ENCODE measurements at regions not wholly inside any gene's neighbourhood (a gene's known extent, or its start where the extent isn't known, plus 50 kb on each side); places are given as distances from the start of the nearest gene placed in this dataset.
"Not testable (repeated sequence)": the region's sequence is repeated elsewhere in the genome, so short reads cannot be mapped to it uniquely, and the experiment has no call there.

DNA sequence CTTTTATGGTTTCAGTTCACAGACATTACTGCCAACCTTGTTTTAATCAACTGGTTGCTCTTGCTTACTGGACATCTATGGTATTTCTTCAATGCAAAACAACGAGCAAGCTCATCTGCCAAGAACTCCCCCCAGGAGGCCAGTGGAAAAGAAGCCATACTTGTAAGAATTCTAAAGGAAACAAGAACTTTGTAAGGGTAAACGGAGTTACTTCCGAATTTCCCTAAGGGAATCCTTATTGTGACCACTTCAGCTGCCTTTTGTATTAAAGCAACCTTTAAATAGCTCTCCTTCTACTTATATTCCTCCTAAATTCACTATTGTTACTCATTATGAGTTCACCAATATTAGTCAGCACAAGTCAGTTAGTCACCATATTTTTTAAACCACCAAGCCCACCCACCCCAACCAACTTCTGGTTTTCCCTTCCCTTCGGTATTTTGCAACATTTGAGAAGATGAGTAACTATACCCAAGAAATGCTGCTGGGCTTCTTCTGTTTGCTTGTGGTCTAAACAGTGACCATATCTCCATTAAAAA, 602.8 kb upstream of the DIPK2B start:
- DNase-seq: peak; percentile 95

DNA sequence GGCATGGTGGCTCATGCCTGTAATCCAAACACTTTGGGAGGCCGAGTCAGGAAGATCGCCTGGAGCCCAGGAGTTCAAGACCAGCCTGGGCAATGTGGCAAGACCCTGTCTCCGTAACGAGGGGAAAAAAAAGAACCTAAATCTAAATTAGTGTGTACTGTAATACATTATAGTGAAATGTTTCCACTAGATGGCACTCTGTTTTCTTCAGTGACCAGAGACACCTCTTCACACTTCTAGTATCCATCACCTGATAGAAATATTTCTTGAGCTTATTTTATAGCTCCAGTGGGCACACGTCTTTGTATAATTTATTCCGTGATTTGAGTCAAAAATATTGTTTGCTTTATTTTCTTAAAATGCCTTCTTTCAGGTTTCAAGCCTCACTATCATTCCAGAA, 600.9 kb upstream of the DIPK2B start:
- DNase-seq: peak; percentile 39

DNA sequence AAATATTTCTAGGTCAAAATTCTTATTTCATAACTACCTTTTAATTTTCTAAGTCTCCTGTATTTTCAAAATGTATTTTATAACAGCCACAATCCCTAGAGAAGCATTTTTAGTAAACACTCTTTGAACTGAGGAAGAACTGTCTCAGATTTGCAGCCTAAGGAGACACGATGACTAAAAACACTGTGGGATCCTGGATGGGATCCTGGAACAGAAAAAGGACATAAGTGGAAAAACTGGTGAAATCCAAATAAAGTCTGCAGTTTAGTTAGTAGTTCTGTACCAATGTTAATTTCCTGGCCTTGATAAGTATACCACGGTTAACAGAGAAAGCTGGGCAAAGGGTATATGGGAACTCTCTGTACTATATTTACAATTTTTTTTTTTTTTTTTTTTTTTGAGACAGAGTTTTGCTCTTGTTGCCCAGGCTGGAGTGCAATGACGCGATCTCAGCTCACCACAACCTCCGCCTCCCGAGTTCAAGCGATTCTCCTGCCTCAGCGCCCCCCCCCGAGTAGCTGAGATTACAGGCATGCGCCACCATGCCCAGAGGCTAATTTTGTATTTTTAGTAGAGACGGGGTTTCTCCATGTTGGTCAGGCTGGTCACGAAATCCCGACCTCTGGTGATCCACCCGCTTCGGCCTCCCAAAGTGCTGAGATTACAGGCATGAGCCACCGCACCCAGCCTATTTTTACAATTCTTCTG, 600.2 kb upstream of the DIPK2B start:
- DNase-seq: not testable (repeated sequence)

DNA sequence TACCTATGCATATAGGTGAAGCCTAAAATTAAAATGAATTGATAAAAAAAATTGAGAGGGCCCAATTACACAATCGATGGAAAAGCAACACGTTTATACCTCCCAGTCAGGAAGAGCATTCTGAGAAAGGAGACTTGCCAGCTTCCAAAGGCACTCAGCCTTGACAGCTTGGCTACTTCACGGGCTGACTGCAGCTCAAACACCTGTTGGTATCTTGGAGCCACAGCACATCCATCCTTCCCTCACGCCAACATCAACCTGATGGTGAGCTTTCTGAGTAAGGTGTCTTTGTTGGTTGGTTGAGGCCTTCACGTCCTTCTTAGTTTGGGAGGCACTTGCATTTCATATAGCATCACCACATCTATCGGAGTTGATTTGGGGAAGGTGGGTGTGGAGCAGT, 598.9 kb upstream of the DIPK2B start:
- no peak for DNase-seq

DNA sequence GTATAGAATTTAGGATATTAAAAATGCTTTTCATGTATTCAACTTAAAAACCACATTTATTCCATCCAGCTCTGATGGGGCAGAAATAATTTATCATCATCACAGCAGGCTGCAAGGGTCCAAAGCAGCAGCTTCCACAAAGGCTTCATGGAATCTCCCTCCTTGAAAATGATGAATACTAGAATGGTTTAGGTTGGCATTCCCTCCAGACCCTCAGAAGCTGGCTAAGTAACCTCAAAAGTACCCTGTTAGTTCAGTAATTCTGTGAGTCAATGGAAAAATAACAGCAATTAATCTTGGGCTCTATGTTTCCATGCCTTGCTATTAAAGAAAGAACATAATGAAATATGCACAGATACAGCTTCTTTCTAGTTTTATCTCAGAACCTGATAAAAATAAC, 594.9 kb upstream of the DIPK2B start:
- no peak for DNase-seq

DNA sequence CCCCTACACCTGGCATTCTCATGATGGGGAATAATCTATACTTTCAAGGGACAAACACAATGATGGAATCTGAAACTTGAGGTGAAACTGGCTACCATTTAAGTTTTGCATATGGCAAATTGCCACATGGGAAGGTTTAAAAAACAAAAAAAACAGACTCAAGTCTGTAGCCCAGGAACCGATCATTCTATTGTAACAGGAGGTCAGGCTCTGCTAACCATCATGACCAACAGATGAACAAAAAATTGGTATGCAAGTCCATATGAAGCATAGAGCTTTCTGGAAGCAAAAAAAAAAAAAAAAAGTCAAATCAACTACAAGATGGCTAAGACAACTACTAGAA, 594.3 kb upstream of the DIPK2B start:
- no peak for DNase-seq

DNA sequence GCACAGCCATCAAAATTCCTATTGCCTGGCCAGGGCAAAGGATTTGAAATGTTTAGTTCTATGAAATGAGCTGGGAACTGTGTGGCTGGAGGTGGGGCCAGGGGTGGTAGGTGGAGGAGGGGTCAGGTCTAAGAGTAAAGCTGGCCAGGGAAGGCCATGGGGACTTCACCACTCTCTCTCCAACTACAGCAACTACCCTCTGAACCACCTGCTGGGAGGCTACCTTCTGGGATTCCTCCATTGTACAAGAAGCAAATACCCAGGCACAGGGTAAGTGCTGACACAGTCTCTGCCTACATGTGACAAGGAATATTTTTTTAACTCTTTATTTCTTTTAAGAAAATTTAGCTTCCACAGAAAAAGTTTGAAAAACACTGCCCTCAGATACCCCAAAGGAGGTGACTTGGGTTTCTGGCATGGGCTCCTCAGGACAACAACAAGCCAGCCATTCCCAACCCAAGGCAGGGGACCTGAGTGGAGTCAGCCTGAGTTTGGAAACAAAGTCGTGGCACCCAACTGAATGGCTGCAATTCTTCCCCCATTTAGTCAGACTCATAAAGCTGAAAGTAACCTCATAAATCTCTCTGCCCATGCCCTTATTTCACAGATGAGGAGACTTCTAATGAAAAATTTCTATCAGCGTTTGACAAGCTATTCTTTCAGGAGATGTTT, 593.8 kb upstream of the DIPK2B start:
- DNase-seq: no peak

DNA sequence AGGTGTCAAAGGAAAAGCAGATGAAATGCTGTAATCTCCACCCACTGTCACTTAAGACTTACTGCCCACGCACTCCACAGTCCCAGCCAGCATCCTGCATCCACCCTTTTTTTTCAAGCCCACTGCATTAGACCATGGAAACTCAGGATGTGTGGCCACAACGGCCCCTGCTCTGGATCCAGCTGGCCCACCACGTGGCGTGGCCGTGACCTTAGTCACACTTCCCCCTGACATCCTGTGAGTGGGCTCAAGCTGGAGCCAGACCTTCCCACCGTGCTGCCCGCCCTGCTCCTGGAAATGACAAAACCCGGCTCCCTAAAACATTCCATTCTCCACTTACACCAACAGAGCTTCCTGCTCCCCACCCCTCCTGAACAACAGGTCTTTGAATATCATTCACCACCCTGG, 588.3 kb upstream of the DIPK2B start:
- no peak for DNase-seq

DNA sequence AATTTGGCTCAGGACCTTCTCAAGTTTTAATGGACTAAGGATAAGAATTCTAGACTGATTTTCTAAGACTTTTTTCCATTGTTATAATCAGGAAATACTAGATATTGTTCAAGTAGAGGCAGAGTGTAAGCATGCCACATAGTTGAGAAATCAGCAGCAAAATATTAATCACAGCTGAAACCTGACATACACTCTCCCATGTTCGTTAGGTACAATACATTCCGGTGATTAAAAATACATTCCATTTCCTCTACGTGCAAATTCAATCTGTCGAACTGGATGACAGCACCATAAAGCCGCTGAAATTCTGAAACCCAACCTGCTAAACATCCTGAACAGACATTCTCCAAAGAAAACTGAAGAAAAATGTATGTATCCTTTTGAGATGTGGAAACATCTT, 587.6 kb upstream of the DIPK2B start:
- DNase-seq: peak; percentile 71

DNA sequence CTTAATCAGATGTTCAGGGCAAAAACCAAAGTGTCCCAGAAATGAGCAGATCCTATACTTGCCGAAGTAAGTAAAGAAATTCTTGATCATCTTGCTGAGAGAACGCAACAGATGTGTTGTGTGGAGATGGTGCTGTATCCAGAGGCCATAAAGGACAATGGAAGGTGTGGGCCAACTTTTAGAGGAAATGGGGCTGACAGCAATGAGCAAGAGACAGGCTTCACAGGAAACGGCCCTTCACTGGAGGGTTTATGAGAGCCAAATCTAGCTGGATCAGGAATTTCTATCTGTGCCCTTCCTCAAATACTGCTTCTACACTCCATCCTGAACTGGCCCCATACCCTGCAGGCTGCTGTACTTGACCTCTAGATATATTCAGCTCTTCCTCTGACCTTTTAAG, 583.9 kb upstream of the DIPK2B start:
- DNase-seq: no peak

DNA sequence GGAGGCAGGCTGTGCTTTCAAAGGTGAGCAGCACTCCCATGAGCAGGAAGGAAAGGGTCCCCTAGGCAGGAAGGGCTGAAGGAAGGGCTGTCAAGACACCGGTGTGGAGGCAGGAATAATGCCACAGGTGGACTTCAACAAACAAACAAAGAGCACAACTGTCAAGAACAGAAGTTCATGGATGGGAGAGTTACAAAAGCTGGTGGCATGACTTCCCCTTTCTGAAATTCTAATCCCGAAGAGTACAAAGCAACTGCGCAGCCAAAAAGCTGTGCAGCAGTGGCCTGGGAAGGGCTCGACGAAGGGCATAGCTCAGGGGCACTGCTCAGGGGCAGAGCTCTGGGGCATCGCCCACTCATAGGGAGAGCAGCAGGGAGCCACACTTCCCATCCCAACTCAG, 582.3 kb upstream of the DIPK2B start:
- DNase-seq: no peak

DNA sequence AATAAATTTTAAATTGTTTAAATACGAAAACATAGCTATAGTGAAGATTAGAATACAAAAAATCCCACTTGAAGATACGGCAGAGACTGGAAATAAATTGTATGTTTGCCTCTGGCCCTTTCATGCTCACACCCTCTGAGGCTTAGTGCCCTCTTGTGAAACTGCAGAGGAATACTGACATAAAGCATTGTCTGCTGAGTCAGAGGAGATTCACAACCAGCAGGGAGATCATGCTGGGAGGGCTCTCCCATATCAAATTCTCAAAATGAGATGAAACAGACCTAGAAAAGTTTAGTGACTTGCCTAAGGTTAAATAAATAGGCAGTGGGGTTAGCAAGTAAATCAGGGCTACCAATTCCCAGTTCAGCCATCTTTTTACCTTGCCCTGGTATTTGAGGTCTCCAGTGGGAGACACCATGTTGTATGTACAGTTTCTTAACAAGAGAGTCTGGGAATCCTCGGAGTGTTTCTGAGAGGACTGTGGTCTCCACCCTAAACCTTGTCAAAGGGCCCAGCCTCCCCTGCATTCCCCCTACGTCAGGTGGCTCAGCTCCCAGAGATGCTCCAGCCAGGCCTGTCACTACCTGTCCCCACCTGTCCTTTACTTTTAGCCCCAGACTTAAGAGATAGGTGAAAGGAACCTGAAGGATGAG, 581.4 kb upstream of the DIPK2B start:
- DNase-seq: peak; percentile 71

DNA sequence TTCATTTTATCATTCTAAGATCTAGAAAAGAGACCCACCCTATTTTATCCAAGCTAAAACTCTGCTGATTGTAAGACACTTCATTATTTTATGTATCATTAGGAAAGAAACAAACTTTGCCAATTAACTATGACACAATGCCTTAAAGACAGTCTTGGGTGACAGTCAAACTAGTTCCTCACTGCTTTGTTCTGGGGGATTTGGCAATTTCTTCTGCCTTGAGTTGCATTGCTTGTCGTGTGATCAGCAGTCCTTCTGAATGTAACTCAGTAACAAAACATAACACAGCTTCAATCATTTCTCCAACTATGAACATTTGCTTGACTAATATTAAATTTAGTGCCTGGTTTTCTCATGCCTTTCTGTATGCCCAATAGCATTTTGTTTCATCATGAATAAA, 577.9 kb upstream of the DIPK2B start:
- DNase-seq: no peak

DNA sequence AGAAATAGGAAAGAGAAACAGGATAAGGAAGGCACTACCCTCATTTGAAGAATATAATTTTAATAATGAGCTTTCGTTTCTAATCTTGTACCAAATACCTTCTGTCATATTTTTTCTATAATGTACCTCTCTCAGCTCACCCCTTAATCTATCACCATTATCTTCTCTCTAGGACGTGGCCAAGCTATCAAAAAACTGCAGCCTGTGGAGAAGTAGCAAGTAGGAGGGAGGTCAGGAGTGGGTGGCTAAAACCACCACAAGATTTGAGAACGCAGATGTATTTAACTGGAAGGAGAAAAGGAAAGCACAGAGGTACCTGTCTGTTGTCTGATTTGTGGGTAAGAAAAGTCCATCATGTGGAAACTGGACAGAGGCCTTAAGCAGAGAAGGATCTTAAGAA, 576.7 kb upstream of the DIPK2B start:
- no peak for DNase-seq

DNA sequence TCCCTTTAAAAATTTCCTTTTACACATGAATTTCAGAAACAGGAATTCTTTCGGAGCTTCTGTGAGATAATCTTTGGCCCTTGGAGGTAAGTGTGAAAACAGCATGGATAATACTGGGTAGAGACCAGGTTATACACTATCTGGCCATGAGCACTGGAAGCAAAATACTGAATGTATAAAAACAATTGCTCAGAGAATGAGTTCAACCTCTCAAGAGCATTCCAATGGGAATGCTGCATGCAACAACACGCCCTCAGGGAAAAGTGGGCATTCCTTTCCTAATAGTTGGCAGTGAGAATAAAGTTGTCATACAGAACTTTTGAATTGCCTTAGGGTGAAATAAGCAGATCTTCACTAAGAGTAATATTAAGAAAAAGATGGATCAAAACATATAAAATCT, 574.8 kb upstream of the DIPK2B start:
- peak; percentile 83 for DNase-seq

DNA sequence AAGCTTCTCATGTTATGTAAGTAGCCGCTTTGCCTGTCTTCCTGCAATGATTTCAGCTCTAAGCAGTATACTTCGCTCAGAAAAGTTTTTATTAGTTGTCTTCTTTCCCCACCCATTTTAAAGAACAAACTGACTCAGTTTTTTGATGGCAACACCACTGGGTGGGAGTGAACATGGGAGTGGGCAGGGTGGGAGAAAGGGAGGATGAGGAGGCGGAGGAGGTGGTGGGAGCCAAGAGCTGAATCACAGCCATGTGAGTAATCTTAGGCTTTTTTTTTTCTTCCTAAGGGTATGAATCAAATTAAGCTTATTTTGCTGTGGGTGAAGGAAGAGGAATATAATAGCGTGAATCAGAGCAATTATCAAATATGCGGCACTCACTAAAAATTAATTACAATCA, 574.3 kb upstream of the DIPK2B start:
- DNase-seq: peak; percentile 76

DNA sequence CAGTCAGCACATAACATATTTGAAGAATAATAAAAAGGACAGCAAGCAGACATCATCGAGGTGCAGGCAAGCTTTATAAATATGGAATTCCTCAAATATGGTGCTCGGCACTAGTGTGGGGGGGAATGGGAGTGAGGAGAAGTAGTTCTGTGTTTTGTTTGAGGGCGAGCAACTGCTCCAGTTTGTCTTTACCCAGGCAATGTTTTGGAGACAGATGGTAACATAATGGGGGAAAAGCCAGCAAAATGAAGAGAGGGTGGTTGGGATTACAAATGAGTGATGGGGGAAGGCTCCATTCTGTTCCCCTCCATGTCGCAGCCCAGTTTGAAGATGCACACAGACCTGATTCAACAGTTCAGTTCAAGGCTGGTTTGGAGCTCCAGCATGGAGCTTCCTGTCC, 572.9 kb upstream of the DIPK2B start:
- no peak for DNase-seq

DNA sequence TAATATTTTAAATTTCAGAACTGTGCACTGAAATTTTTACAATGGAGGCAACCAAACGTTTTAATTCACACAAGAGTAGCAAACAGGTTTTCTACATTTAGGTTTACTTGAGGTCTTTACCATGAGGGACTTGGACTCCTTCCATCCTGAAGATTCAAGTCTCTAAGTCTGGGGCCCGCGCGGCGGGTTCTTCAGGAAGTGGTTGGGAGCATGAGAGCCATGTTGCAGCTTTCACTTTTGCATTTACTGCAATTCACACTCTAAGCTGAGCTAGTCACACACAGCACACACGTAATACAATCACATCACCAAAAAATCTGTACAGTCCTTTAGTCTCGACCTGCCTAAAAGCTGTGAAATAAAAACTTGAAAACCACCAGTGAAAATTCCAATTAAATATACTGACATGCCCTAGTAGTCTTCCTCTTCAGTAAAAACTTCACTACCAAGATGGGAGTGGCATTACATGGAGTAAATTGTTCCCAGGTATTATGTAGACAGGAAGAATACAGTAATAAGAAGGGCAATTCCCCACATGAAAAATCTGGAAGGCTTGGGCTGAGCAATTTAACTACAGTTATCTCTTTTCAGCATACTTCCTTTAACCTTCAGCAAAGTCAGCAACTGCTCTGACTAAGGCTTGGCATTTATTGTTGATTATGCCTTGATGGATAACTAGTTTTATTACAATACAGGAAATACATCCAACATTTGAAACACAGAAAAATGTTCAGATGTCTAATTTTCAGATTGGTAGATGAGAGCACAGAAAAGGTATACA, 571.1 kb upstream of the DIPK2B start:
- DNase-seq: peak; percentile 77

DNA sequence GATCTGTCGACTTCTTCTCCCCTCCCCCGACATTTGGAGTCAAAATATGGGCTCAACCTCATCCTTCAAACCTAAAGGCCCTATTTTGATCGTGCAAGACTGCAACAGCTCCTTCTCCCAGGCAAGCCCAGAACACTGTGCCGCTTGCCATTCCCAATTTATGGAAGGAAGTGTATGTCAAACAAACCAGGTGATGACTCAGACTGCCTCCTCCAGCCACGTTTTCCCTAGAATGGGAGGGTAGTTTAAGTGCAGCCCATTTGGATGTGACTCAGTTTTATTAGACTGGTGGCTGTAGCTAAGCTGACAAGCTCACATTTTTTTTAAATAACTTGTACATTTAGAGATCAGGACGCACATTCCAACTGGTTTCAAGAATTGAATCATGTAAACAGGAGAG, 570.4 kb upstream of the DIPK2B start:
- DNase-seq: peak; percentile 95

DNA sequence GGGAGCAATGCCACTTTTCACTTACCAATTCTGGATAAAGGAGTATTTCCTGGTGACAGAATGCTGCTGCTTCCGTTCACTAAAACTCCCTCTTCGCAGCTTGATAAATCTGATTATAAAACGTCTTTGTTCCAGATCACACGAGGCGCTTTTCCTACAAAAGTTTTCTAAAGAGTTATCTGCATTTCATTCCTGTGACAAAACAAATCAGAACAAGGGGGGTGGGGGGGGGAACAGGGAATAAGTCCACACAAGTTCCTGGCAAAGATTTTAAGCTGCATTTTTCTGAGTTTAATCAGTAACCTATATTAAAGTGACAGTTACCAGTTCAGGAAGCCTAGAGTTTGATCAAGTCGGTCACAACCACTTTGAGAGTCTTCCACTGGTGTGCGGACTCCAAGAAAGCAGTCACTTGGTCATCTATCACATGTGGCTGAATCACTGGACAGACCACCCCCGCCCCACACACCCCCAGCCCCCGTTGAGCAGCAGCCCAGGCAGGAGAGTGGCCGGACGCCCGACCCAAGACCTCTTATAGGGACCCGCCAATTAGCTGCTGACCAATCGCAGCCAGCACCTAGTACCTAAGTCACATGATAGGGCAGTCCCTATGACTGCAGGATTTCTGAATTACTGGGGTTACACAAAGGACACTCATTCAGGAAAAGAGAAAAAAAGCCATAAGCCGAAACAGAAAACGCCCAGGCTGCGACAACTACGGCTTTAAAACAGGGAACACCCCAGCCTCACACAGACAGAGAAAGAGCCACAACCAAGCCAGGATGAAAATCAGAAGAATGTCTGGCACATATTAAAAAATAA, 569.3 kb upstream of the DIPK2B start:
- peak; percentile 89 for DNase-seq

DNA sequence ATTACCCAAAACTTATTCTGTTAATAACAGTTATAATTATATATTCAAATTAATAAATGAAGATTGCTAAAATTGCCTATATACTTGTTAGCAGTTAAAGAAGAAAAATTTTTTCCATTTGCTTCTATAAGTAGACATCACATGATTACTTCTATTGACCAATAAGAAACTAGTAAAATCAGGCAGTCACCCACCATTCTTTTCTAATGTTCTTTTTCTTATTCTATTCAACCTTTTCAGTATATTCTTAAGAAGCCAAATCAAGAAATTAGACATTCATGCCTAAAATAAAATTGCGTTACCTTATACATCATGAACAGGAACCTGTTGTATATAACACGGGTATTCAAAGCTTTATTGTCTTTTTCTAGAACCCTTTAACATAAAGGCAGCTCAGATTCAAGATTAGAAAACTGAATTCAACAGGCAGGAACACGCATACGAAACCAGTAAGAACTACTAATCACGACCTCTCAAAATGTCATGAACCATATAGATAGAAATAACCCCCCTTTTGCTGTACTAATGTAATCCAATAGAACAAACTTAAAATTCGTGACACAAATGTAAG, 568.1 kb upstream of the DIPK2B start:
- DNase-seq: no peak

DNA sequence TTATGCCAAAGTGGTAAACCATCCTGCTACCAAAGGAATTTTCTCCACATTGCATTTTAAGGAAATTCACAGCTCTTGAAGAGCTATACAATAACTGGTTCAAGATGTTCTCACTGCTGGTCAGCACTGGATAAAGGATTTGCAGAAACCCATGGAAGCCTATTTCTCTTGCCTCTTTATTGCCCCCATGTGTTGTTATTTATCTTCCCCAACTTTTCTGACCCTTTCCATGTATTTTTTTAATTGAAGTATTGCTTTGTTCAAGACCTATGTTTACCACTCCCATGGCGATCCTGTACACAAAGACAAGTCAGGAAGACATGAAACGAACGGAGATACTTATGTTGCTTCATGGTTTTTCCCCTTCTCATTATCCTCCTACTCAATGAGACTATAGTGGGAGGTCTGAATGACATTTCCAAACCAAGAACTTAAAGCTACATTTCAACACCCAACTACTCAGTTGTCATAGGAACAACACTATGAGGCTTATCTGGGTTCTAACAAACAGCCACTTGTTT, 566.4 kb upstream of the DIPK2B start:
- DNase-seq: peak; percentile 61
